COLO829 (cell line): ENCODE measurements at regions not wholly inside any gene's neighbourhood (a gene's known extent, or its start where the extent isn't known, plus 50 kb on each side); places are given as distances from the start of the nearest gene placed in this dataset.
"Not testable (repeated sequence)": the region's sequence is repeated elsewhere in the genome, so short reads cannot be mapped to it uniquely, and the experiment has no call there.

Experiments used
- DNase-seq: peaks from one replicate; pipeline ENCODE4 v3.0.0; 2012; ENCODE audit warnings: low spot score

DNA sequence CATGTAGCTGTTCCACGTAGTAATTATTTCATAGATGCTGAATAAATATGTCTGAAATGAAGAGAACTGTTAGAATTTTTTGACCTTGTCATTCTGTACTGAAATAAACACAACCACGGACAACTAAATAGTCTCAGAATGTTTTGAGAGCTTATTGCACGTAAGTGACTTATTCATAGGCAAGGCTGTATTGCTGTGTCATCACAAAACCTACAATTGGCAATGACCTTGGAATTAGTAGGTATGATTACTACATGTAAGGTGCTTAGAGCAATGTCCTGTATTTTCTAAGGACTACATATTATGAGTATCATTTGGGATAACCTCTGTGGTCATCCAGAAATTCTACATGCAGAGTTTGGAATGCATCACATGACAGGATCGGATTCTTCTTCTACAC, 237.2 kb upstream of the PUDP start:
- DNase-seq, result no peak

DNA sequence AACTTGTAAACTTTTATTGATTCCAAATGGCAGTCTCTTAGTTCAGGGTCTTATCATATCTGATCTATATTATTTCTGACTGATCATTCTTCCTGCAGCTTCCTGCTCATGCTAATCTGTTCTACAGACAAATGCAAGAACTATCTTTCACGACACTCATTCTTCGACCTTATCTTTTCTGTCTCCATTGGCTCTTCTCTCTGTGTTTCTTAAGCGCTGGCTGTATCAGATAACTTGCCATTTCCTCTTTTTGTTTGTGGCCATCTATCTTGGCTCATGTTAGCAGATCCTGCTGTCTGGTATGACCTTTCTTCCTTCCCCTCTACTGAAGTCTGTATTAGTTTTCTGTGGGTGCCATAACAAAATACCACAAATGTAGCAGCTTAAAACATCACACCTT, 230.5 kb upstream of the PUDP start:
- no peak for DNase-seq

DNA sequence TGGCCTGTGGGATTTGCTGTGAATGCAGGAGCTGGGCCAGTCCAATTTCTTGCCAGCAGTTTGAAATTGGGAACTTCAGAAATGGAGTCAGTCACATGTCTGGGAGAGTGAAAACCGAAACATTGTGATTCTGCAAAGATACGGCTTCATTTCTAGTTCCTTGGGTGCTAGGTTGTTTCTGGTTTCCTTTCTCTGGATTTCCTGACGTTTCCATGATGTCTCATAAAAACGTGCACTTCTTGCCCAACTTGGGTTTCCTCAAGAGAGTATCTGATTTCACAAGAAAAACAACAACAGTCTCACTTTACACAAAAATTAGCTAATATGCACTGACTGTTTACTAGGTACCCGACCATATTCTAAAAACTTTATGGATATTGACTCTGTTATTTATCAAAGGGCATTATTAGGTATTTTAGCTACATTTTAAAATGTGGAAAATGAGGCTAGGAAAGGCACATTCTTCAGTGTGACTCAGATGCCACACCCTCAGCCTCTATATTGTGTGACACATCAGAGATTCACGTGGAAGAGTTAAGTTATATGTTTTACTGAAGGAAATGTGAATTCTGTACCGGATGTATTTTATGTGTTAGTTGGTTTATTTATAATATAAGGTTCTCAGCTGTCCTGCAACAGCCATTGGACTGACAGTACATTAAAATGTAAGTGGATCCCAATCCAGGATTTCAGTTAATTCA, 225.0 kb upstream of the PUDP start:
- DNase-seq, result no peak

DNA sequence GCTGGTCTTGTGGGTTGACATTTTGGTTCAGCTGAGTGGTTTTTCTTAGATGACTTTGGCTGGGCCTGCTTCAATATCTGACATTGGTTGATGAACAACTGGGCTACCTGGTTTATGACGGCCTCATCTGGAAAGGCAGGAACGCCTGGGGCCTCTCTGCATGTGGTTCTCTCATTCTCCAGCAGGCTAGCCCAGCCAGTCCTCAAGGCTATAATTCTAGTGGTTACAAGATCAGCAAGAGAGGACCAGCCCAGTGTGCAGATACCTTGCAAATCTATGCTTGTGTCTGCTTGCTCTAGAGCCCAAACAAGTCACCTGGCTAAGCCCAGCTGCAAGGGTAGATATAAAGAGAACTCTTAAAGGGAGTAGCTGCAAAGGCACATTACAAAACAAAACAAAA, 214.2 kb upstream of the PUDP start:
- no peak for DNase-seq

DNA sequence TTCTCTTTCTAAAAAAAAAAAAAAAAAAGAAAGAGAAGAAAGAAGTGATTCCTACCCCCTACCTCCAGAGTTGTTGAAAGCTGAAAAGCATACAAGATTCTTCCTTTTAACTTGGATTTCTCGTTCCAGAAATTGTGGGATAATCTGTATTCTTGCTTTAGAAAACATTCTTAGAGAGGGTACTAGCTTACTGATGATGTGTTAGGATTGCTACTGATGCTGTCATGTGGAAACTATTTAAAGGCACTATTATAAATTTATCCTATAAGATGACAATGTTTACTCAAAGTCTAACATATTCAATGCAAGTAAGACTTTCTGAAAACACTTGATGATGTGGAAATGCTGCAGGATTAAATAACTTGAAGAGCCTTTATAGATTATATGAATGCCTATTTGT, 204.0 kb upstream of the PUDP start:
- no peak for DNase-seq

DNA sequence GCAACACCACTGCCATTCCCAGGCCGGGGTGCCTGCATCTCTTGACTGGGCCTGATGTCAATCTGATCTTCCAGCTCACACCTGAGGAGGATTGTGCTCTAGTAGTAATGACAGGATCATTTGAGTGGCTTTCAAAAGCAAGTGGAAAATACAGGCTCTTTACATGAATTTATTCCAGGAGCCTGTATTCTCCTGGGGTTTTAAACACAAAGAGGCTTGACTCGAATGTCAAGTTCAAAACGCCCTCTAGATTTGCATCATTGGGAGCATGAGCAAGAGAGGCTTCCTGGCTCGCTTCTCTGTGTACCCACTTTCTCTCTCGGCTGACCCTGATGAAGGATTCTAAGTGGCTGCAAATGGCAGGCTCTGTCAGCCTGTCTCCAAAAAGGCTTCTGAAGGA, 199.5 kb upstream of the PUDP start:
- no peak for DNase-seq

DNA sequence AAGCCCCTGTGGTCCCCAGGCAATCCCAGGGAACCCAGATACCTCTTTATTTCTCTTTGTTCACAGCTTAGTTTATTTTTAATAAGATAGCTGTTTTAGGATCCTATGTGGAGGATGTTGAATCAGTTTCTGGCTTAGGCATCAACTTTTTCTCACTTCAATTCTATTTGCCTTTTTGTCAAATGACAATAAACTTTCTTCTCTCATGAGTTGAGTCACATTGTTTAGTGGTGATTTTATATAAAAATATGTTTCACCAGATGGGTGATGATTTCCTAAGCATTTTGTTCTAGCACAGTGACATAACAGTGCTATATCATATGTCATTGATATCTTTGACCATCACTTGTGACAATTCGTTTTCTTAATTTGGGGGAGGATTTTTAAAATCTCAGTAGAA, 198.1 kb upstream of the PUDP start:
- no peak for DNase-seq

DNA sequence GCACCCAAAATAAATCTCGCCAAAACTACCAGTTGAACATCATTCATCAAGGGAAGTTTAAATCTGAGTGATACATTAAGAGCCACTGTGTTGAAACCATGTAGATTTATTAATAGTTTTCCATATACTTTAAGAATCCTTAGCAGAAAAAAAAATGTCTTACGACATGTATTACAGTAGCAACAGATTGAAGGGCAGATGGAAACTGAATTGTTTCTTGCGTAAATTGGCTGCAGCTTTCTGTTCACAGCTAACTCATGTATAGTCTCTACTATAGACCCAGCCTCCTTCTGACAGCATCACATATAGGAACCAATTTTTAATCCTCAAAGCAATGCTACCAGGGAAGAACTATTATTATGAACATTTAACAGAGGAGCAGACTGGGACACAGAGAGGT, 195.2 kb upstream of the PUDP start:
- DNase-seq, result no peak

DNA sequence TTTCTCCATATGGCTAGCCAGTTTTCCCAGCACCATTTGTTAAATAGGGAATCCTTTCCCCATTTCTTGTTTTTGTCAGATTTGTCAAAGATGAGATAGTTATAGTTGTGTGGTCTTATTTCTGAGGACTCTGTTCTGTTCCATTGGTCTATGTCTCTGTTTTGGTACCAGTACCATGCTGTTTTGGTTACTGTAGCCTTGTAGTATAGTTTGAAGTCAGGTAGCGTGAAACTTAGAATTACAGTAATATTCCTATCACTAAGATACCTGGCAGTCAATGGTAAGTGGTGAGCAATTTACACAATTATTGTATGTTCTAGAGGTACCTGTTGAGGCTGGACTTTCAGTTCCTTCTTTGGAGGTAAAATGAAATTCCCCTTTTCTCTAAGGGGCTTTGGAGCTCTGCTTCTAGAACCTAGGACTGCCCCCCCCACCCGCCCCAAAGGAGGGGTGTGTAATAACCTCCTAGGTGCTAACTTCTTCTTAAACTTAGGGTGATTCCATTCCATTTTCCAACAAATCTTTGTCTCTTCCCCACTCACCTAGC, 187.9 kb upstream of the PUDP start:
- DNase-seq, result not testable (repeated sequence)

DNA sequence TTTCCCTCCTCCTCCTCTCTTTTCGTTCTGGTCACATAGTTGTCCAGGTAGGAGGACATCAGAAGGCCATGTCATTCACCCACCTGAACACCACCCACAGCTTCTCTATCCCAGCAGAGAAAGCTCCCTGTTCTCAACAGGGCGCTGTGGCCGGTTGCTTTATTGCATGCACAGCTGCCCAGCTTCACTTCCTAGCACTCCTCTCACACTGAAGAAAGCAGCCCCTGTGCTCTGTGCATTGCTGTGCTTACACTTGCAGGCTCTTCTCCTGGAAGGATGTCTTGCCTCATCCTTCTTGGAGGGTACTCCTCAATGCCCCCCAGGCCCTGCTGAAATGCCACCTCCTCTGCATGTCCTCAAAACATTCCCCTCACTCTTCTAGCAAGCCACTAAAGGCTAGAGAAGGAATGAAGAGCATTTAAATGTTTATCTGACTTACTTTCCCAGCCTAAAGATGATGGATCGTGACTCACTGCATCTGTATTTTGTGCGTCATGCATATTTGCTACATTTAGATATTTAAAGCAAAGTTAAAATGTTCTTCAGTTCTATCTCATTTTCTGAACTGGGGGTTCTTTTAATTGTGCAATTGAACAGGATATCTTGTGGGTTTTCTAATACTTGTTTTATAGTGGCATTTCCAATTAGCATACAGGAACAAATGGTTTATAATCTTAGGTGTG, 186.4 kb upstream of the PUDP start:
- no peak for DNase-seq

DNA sequence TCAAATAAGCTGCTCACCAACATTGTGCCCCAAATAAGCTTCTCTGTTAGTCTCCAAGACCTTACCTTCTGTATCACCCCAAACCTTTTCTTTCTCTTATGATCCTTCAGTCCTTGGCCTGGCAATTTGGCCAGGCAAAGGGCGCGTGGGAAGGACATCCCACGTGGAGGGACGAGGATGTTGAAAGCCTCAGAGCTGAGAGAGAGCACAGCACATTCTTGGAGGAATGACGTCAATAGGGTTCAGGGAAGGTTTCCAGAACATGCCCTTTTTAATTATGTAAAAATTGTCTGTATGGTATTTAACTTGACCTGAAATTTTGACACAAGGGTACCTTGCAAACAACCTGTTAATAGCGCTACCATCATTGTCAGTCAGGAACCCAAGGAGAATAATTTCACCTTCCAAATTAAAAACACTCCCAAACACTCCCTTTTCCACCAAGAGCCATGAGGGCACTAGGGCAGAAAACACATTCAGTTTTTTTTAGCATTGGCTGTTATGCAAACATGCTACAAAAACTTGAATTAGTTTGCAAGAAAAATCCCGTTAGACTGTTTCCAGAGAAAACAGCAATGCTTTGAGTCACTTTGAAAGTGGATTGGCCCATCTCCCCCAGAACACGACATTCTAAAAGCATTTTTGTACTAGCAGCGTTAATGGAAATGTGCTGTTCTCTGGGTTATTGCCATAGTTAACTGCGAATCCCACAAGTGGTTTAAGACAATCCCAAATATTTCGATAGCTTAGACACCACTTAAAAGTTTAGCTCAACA, 183.2 kb upstream of the PUDP start:
- DNase-seq, result no peak

DNA sequence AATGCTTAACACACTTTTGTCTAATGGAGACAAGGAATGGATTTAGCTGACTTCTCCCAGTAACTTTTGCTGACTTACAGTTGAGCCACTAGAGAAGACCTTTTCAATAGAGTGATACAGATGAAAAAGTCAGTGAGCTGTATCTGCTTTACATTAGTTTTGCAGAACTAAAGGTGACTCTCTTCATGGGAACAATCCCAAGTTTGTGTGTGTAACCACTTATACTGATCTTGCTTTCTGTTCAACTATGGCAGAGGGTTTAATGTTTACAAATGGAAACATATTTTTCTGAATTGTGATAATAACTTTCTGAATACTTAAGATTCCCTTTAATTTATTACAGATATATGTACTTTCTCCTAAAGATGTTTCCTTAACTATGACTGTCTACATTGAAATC, 182.6 kb upstream of the PUDP start:
- no peak for DNase-seq

DNA sequence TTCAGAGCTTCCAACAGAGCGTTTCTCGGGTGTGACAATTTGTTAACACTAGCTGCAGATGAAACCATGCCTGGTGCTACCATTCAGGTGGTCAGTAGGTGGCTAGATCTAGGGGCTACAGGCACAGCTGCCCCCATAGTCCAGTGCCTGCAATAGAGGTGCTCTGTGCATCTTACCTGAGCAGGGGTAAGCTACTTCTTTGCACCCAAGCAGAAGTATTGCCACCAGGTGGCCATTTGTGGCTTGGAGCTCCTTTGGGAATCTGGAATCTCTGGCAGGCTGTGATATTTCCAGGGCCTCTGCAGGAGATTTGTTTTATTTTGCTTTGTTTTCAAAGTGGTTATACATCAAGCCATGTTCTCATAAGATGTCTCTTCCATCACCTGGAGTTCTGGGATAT, 170.7 kb upstream of the PUDP start:
- DNase-seq, result no peak

DNA sequence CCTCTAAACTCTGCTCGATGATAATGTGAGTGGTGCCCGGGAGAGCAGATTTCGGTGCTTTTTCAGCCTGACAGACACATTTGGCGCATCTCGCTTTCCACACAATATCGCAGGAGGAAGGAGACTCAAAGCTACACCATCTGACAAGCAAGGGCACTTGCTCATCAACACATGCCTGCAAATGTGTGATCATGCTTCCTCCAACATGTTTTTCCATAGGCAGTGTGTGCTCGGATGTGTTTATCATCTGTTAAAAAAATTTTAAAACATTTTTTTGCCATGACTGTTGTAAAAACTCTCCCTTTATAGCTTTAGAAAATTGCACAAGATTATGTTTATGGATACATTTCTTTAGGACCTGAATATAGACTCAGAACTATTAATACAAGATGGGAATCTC, 170.3 kb upstream of the PUDP start:
- no peak for DNase-seq

DNA sequence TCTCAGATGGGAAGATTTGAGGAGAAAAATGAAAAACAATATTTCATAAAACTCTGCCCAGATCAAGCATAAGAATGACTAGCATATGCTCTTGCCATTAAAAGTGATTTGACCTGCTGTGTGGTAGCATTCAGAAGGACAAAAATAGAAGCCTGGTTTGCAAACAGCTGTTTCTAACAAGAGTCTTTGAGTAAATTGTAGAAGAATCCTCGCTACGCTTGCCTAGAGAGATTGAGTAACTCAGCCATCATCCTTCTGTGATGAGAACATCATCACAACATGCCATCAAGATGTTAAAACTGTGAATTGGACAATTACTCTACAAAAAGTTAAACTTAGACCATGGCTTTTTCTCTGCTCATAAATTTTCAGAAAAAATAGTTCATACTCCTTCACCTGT, 168.9 kb upstream of the PUDP start:
- no peak for DNase-seq

DNA sequence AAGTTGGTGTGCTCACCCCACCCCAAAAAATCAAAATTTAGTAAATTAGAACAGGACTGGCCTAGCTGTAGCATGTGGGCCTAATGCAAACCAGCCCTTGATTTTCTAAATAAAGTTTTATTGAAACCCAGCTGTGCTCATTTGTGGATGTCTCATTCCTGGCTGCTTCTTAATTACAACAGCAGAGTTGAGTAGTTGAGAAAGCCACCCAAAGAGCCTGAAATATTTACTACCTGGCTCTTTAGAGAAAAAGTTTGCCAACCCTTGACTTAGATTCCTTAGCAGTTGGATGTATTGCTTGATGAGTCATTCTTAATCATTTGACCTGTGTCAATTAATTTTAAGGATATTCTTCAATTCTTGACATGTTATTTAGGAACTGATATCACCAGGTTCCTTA, 168.3 kb upstream of the PUDP start:
- DNase-seq, result no peak

DNA sequence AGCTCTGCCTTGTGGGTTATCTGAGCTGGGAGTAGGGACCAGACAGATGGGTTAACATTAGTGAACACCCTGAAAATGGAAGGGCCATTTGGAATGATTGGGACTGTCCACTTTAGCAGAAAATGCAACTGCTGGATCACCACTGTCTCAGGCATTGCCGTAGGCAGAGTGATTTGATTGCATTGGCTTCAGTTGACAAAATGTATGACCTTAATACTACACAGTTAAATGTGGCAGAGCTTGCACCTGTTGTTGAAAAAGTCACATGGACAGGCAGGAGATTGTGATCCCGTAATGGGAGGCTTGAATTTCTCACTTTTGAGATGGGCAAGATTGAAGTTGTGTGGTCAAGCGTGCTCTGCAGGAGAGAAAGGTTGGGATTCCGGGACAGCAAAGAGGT, 166.5 kb upstream of the PUDP start:
- no peak for DNase-seq

DNA sequence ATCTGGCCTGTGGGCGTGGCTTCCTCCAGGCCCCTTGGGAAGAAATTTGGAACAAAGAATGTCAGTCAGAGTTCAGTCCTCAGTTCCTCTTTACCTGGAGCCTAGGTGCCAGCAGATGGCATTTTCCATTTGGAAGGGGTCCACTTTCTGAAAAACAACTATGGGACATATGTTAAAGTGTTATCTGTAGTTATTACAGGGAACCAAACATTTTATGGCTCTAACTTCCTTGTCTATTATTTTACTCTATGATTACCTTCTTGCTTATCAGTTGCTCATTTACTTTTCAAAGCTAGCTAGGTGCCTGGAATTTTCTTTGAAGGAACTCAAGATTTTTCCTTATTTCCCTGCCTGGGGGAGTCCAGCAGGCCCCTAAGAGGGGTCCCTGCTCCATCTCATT, 159.8 kb upstream of the PUDP start:
- no peak for DNase-seq

DNA sequence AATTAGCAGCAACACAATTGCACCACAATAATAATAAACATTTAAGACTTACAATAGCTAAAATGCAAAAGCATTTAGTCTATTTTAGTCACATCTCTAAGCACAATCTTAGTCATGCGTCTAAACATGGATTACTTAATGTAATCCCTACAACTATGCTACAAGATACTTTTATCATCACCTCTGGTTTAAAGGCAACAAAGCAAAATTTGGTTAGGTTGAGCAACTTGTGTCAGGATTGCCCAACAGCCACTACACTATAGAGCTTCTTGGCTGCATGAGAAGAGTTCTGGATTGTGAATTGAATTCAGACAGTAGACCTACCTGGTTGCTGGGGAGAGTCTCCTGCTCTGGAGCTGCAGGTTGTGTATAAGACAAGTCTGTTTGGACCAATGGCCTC, 146.5 kb upstream of the PUDP start:
- DNase-seq, result no peak

DNA sequence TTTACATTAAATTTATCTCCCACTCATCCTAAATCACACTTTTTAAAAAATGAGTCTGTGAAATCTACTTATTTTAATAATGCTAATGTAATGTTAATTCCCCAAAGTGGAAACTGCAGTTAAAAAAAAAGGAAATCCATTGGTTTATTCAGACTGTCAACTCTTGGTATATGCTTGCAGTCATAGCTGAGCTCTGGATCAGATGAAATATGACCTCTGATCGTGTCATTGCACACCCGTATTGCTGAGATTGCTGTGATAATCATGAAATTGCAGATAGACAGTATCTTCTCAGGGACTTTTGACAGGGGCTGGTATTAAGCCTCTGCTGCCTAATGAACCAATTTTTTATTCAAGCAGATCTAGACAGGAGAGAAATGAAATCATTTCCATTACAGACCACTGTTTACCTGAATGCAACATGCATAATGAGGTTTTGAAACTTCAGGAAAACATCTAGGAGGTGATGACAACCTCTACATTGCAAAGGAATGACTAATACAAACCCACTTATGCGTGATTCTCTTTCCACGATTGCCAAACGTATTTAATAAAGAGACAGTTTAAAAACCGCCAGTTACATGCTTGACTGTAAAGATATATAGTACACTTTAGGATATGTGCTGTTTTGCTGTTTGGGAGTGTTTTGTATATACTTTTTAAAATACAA, 138.3 kb upstream of the PUDP start:
- DNase-seq, result no peak

DNA sequence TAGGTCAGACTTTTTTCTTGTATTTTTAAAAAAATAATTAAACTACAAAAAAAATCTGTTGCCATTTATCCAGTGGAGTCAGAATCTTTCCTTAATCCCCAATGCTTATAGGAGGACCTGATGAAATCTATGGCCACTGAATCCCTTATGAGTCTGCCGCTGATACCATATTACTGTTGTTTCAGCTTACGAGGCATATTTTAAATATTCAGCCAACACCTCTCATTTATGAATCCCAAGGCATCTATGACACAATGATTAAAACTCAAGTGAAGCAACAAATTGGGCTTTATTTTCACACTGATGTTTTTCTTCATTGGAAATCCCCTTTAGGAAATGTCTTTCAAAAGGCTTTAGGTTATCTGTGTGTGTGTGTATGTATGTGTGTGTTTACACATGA, 137.8 kb upstream of the PUDP start:
- DNase-seq, result no peak

DNA sequence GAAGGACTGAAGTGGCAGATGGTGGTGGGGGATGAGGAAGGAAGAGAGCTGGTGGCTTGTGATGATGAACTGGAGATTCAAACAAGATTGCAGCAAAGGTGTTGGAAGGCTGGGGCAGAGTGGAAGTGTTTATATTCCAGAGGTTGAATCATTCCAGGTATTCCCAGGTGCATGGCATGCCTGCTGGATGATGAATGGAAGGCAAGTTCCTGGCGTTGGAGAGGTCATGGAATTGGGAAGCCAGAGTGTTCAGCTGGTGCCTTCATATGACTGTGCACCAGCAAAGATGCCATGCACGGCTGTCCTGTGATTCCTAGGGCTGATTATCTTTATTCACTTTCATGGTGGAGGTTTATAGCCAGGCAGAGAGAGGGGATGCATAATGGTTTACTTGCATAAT, 135.8 kb upstream of the PUDP start:
- DNase-seq, result no peak

DNA sequence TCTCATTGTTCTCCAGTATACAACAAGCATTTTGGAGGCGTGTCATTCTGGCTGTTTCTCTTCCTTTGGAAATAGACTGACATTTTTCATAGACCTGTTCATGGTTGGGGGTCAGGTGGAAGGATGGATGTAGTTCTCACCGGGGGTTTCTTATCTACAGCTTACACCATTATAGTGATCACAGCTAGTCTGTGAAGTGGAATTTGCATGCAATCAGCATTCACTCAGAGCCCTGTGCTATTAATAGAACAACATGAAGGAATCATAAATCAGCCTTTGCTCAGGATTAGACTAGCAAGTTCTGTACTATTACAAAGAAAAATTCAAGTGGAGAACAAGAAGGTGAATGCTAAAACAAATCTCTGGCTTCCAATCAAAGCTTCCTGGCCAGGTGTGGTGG, 132.6 kb upstream of the PUDP start:
- no peak for DNase-seq
